ENCODE measurements at regions not wholly inside any gene's neighbourhood (a gene's known extent, or its start where the extent isn't known, plus 50 kb on each side); places are given as distances from the start of the nearest gene placed in this dataset.

GRCh38 chr6:74631564-74631963 lies 574.3 kb downstream of the COL12A1 start:
- intact Hi-C loops (cut with micrococcal nuclease; ENCODE audit: unreplicated experiment), result no loop called here
- no peak overlapping the region for H2AFZ ChIP-seq (ENCODE audit: low read length)
- CTCF ChIA-PET (ENCODE audit: unreplicated experiment), result no interaction called here

GRCh38 chr6:74626288-74626687 lies 579.6 kb downstream of the COL12A1 start:
- ChIA-PET CTCF (ENCODE audit: unreplicated experiment) (no interaction called here), POLR2A (no interaction called here)
- no peaks in the 10 kb centered on the region for H3K9me3 ChIP-seq (ENCODE audit: low read length)
- H3K9me2 ChIP-seq (ENCODE audit: insufficient read depth, low read length), result no peaks in the 10 kb centered on the region
- no peak overlapping the region for H3K4me2 ChIP-seq (ENCODE audit: low read length)
- no peaks in the 10 kb centered on the region for H3K79me2 ChIP-seq (ENCODE audit: insufficient read depth, low read depth, low read length)
- BruUV-seq (replicated peaks), result no TSS peak
- H3K4me1 ChIP-seq (ENCODE audit: insufficient read depth, low read length, poor library complexity, severe bottlenecking), result no peaks in the 10 kb centered on the region
- H4K20me1 ChIP-seq (ENCODE audit: insufficient read depth, low read length), result no peaks in the 10 kb centered on the region
- H3K27ac ChIP-seq (ENCODE audit: low read depth, low read length, poor library complexity, severe bottlenecking), result no peak overlapping the region
- intact Hi-C loops (cut with micrococcal nuclease; ENCODE audit: unreplicated experiment), result no loop called here
- no peak overlapping the region for H2AFZ ChIP-seq (ENCODE audit: low read length)
- no peak overlapping the region for H3K4me3 ChIP-seq (ENCODE audit: low read depth, low read length, poor library complexity, severe bottlenecking)
- DNase-seq (ENCODE audit: low spot score), result no peak
- H3K36me3 ChIP-seq (ENCODE audit: insufficient read depth, low read length), result no peaks in the 10 kb centered on the region
- TF ChIP-seq CTCF (conservative IDR thresholded peaks at IDR 0.05; ENCODE audit: low read length) (no peak), EZH2phosphoT487 (IDR thresholded peaks at IDR 0.05; ENCODE audit: borderline replicate concordance, low read depth, low read length) (no peak)

More at GRCh38 chr6:74631564-74631963, 574.3 kb downstream of the COL12A1 start:
- Histone ChIP-seq H3K9me2 (ENCODE audit: insufficient read depth, low read length) (no peaks in the 10 kb centered on the region), H3K27ac (ENCODE audit: low read depth, low read length, poor library complexity, severe bottlenecking) (no peak overlapping the region), H3K9me3 (ENCODE audit: low read length) (no peaks in the 10 kb centered on the region), H3K36me3 (ENCODE audit: insufficient read depth, low read length) (no peaks in the 10 kb centered on the region), H3K4me2 (ENCODE audit: low read length) (no peak overlapping the region), H3K4me3 (ENCODE audit: low read depth, low read length, poor library complexity, severe bottlenecking) (no peak overlapping the region), H3K4me1 (ENCODE audit: insufficient read depth, low read length, poor library complexity, severe bottlenecking) (no peaks in the 10 kb centered on the region), H3K79me2 (ENCODE audit: insufficient read depth, low read depth, low read length) (no peaks in the 10 kb centered on the region), H4K20me1 (ENCODE audit: insufficient read depth, low read length) (no peaks in the 10 kb centered on the region)
- TF ChIP-seq CTCF (conservative IDR thresholded peaks at IDR 0.05; ENCODE audit: low read length) (no peak), EZH2phosphoT487 (IDR thresholded peaks at IDR 0.05; ENCODE audit: borderline replicate concordance, low read depth, low read length) (no peak)
- BruUV-seq (replicated peaks), result no TSS peak
- DNase-seq (ENCODE audit: low spot score), result no peak
- POLR2A ChIA-PET, result no interaction called here

GRCh38 chr6:74623027-74623426 lies 582.8 kb downstream of the COL12A1 start:
- Histone ChIP-seq H2AFZ (ENCODE audit: low read length) (no peak overlapping the region), H3K79me2 (ENCODE audit: insufficient read depth, low read depth, low read length) (no peaks in the 10 kb centered on the region), H3K36me3 (ENCODE audit: insufficient read depth, low read length) (no peaks in the 10 kb centered on the region), H3K4me3 (ENCODE audit: low read depth, low read length, poor library complexity, severe bottlenecking) (no peak overlapping the region), H3K27ac (ENCODE audit: low read depth, low read length, poor library complexity, severe bottlenecking) (no peak overlapping the region), H3K4me1 (ENCODE audit: insufficient read depth, low read length, poor library complexity, severe bottlenecking) (no peaks in the 10 kb centered on the region), H3K9me3 (ENCODE audit: low read length) (no peaks in the 10 kb centered on the region), H4K20me1 (ENCODE audit: insufficient read depth, low read length) (no peaks in the 10 kb centered on the region), H3K4me2 (ENCODE audit: low read length) (no peak overlapping the region), H3K9me2 (ENCODE audit: insufficient read depth, low read length) (no peaks in the 10 kb centered on the region)
- intact Hi-C loops (cut with micrococcal nuclease; ENCODE audit: unreplicated experiment), result no loop called here
- no TSS peak for BruUV-seq (replicated peaks)
- TF ChIP-seq EZH2phosphoT487 (IDR thresholded peaks at IDR 0.05; ENCODE audit: borderline replicate concordance, low read depth, low read length), result no peak
- POLR2A ChIA-PET, result no interaction called here
- no peak for DNase-seq (ENCODE audit: low spot score)
- CTCF ChIA-PET (ENCODE audit: unreplicated experiment), result no interaction called here
